Stomach (tissue), 8 donors: ENCODE measurements at regions not wholly inside any gene's neighbourhood (a gene's known extent, or its start where the extent isn't known, plus 50 kb on each side); places are given as distances from the start of the nearest gene placed in this dataset.
A peak's percentile ranks its signal among the peaks of the same experiment; 100 is the strongest.

ENCODE experiments used
- DNase-seq, 2 donors: peaks; one replicate each; pipeline versions ENCODE4 v3.0.0 to v3.0.0-alpha.2; 2013 to 2019
- H3K27ac ChIP-seq, 5 donors: fragments of 200-600 bp in 4 of 5; sonication (generic) in 4 of 5; one replicate each; pipeline ENCODE4 v1.5.1; 2013 to 2019; ENCODE audit warnings: mild to moderate bottlenecking in 1 of 5, moderate library complexity in 1 of 5
- H3K27me3 ChIP-seq, 3 donors: fragments of 200-600 bp; sonication (generic); one replicate each; pipeline ENCODE4 v1.5.1; 2017 to 2019; ENCODE audit warnings: mixed run types in 1 of 3
- H3K36me3 ChIP-seq, 4 donors: fragments of 200-600 bp; sonication (generic); 1 replicate in 3 of 4; 2 replicates in 1 of 4; pipeline ENCODE4 v1.5.1; 2016 to 2019
- H3K4me1 ChIP-seq, 4 donors: fragments of 200-600 bp; sonication (generic); one replicate each; pipeline ENCODE4 v1.5.1; 2016 to 2019
- H3K4me3 ChIP-seq, 4 donors: fragments of 200-600 bp; sonication (generic) in 3 of 4; one replicate each; pipeline ENCODE4 v1.5.1; 2016 to 2019; ENCODE audit warnings: mild to moderate bottlenecking in 1 of 4
- H3K9me3 ChIP-seq, 4 donors: fragments of 200-600 bp; sonication (generic); one replicate each; pipeline ENCODE4 v1.5.1; 2016 to 2019
- EP300 ChIP-seq: sonication (generic); formaldehyde crosslinking; IDR thresholded peaks from one replicate; pipeline ENCODE4 v1.6.1; 2017; ENCODE audit warnings: antibody characterized with exemption
- POLR2A ChIP-seq, 4 donors: fragments of 450-650 bp; IDR thresholded peaks; one replicate each; pipeline ENCODE4 v1.6.1; 2016; ENCODE audit warnings: antibody characterized with exemption in 4 of 4, control low read depth in 2 of 4, mild to moderate bottlenecking in 1 of 4, moderate library complexity in 1 of 4
- POLR2AphosphoS5 ChIP-seq, 3 donors: sonication (generic); formaldehyde crosslinking; IDR thresholded peaks; one replicate each; pipeline ENCODE4 v1.6.1; 2016; ENCODE audit warnings: antibody characterized with exemption in 3 of 3
- WGBS, 5 donors: extraction: QIAGEN DNeasy Blood & Tissue Kit in 3 of 5; methylation state at CpG; one replicate each; pipeline versions ENCODE4 v1.1.5 to v1.1.7; 2013 to 2018; 5-methylcytosine and 5-hydroxymethylcytosine counted together
- intact Hi-C: fragments of 100-400 bp; cut with DNase I; formaldehyde crosslinking; loops from one replicate; pipeline ENCODE4 v1.15.1; 2023; ENCODE audit warnings: low total_unique reads
- TF ChIP-seq, protein P1 (sequence below), 7 experiments: fragments of 450-650 bp in 4 of 7; fragments of 200-600 bp in 3 of 7; sonication (generic) in 3 of 7; IDR thresholded peaks; one replicate each; pipeline ENCODE4 v1.5.1; 2016 to 2019; ENCODE audit warnings: antibody characterized with exemption in 7 of 7, control low read depth in 2 of 7, mild to moderate bottlenecking in 1 of 7
- donor health status: healthy with polysubstance abuse.
- donor health status: Bipolar disorder and iron deficiency.
- donor health status: healthy.

- H3K4me3 ChIP-seq, result no peak overlapping the region
- no peaks in the 10 kb centered on the region for H3K4me1 ChIP-seq
- H3K27me3 ChIP-seq, result no peaks in the 10 kb centered on the region
- TF ChIP-seq POLR2A (IDR thresholded peaks at IDR 0.05) (no peak), POLR2AphosphoS5 (IDR thresholded peaks at IDR 0.05) (no peak), EP300 (no peak)
- TF ChIP-seq, protein P1, sequence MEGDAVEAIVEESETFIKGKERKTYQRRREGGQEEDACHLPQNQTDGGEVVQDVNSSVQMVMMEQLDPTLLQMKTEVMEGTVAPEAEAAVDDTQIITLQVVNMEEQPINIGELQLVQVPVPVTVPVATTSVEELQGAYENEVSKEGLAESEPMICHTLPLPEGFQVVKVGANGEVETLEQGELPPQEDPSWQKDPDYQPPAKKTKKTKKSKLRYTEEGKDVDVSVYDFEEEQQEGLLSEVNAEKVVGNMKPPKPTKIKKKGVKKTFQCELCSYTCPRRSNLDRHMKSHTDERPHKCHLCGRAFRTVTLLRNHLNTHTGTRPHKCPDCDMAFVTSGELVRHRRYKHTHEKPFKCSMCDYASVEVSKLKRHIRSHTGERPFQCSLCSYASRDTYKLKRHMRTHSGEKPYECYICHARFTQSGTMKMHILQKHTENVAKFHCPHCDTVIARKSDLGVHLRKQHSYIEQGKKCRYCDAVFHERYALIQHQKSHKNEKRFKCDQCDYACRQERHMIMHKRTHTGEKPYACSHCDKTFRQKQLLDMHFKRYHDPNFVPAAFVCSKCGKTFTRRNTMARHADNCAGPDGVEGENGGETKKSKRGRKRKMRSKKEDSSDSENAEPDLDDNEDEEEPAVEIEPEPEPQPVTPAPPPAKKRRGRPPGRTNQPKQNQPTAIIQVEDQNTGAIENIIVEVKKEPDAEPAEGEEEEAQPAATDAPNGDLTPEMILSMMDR (IDR thresholded peaks at IDR 0.05), result no peak
- no peaks in the 10 kb centered on the region for H3K9me3 ChIP-seq
- DNase-seq, result no peak
- H3K36me3 ChIP-seq, result no peaks in the 10 kb centered on the region
- no peak overlapping the region for H3K27ac ChIP-seq
- intact Hi-C loops, result no loop called here
- WGBS, 5 donors, result 85 to 89% (median 88%) methylated on average over 15 of the region's 15 CpGs
Observed at GRCh38 chr16:73730481-73731090, 566.0 kb upstream of the PSMD7 start.

- WGBS, 5 donors, result 64 to 84% (median 74%) methylated on average over 3 of the region's 3 CpGs
Observed at GRCh38 chr16:73725156-73725555, 571.5 kb upstream of the PSMD7 start.

GRCh38 chr16:73724503-73724902 lies 572.1 kb upstream of the PSMD7 start:
- DNase-seq, result no peak
- 21 to 37% (median 28%) methylated on average over 2 of the region's 2 CpGs for WGBS, 5 donors
- H3K9me3 ChIP-seq, result no peaks in the 10 kb centered on the region
- no peaks in the 10 kb centered on the region for H3K4me1 ChIP-seq
- H3K27me3 ChIP-seq, result no peaks in the 10 kb centered on the region
- no peaks in the 10 kb centered on the region for H3K36me3 ChIP-seq
- H3K4me3 ChIP-seq, result no peak overlapping the region
- intact Hi-C loops, result no loop called here
- TF ChIP-seq, protein P1 (IDR thresholded peaks at IDR 0.05), result no peak
- TF ChIP-seq EP300, result no peak
- TF ChIP-seq POLR2A (IDR thresholded peaks at IDR 0.05), result no peak
- no peak for TF ChIP-seq POLR2AphosphoS5 (IDR thresholded peaks at IDR 0.05)
- H3K27ac ChIP-seq, result no peak overlapping the region

More at GRCh38 chr16:73725156-73725555, 571.5 kb upstream of the PSMD7 start:
- Histone ChIP-seq H3K4me3 (no peak overlapping the region), H3K36me3 (no peaks in the 10 kb centered on the region), H3K27me3 (no peaks in the 10 kb centered on the region), H3K9me3 (no peaks in the 10 kb centered on the region), H3K4me1 (no peaks in the 10 kb centered on the region), H3K27ac (no peak overlapping the region)
- DNase-seq, result no peak
- TF ChIP-seq EP300 (no peak), POLR2A (IDR thresholded peaks at IDR 0.05) (no peak), POLR2AphosphoS5 (IDR thresholded peaks at IDR 0.05) (no peak)
- TF ChIP-seq, protein P1 (IDR thresholded peaks at IDR 0.05), result no peak
- intact Hi-C loops, result no loop called here

GRCh38 chr16:73717266-73717974 lies 579.2 kb upstream of the PSMD7 start:
- Histone ChIP-seq H3K4me3 (no peak overlapping the region), H3K27me3 (no peaks in the 10 kb centered on the region), H3K36me3 (no peaks in the 10 kb centered on the region), H3K27ac (no peak overlapping the region), H3K9me3 (no peaks in the 10 kb centered on the region), H3K4me1 (peaks cover 0 to 13% (median 4%) of the 10 kb centered on the region in 4 donors)
- DNase-seq, result peak in 1 of 2 donors; percentile 12
- intact Hi-C loops, result no loop called here
- TF ChIP-seq POLR2A (IDR thresholded peaks at IDR 0.05) (no peak), EP300 (no peak), POLR2AphosphoS5 (IDR thresholded peaks at IDR 0.05) (no peak)
- TF ChIP-seq, protein P1 (IDR thresholded peaks at IDR 0.05), result no peak
- 64 to 79% (median 71%) methylated on average over 11 of the region's 11 CpGs for WGBS, 5 donors
